ENCODE measurements at regions not wholly inside any gene's neighbourhood (a gene's known extent, or its start where the extent isn't known, plus 50 kb on each side); places are given as distances from the start of the nearest gene placed in this dataset.

DNA sequence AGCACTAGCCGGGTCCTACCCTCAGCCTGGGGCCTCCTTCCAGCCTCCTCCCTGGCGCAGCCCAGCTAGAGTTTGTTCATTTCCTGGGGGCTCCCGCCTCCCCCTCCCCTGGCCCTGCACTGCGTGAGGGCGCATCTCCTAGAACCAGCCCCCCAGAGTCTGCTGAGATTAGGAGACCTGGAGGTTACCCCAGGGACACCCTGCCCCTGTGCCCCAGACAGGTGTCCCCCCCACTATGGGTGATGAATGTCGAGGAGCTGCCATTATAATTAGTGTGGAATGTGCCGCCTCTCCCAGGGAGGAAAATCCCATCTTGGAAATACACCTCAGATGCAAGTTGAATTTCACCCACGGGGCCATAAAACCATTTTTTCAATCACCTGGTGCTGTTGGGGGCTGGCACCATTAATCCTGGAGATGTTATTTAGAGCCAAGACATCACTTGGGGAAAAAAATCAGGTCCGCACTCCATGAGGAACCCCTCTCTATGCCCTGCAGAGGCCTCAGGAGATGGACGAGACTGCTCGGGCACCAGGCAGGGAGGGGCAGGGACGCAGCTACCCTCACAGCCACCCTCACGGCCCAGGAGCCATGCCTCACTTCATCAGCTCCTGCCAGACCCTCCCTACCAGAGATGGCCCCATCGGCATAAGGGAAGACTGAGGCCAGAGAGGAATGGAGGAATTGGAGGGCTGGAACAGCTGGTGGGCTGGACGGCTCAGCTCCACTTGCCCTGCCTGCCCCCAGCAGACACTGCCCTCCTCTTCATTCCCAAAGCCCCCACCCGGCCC is 197.5 kb downstream of the IGLL1 start:
- H3K4me2 ChIP-seq (ENCODE audit: low read length) = no peak overlapping the region
- ChIA-PET RAD21 (ENCODE audit: low non-redundant PET in 1 of 2, low total read pairs in 2 of 2, uncharacterized antibody in 2 of 2, unreplicated experiment in 2 of 2) (interaction anchor here in 1 of 2 experiments (0.7 to 0.8 kb wide), 2 partner anchors 158 to 1317 kb away, joined by 3 read pairs; no protein-coding TSS in a partner anchor), POLR2A (no interaction called here), CTCF (no interaction called here)
- no peaks in the 10 kb centered on the region for H4K20me1 ChIP-seq (ENCODE audit: insufficient read depth)
- H3K4me3 ChIP-seq (replicated peaks in 1 of 2; ENCODE audit: low read depth in 1 of 2, low read length in 2 of 2) = no peak overlapping the region
- H3K27me3 ChIP-seq (ENCODE audit: insufficient read depth, low read length) = no peaks in the 10 kb centered on the region
- no peaks in the 10 kb centered on the region for H3K36me3 ChIP-seq (ENCODE audit: control insufficient read depth in 1 of 2, insufficient read depth in 2 of 2, low read length in 2 of 2)
- no peak for DNase-seq (ENCODE audit: low read depth, low spot score)
- H3K27ac ChIP-seq (ENCODE audit: low read depth, low read length) = no peak overlapping the region
- H2AFZ ChIP-seq (ENCODE audit: low read depth, low read length, poor library complexity, severe bottlenecking) = no peak overlapping the region
- no peaks in the 10 kb centered on the region for H3K79me2 ChIP-seq (ENCODE audit: insufficient read depth, low read length)
- H3K9me3 ChIP-seq (ENCODE audit: control insufficient read depth in 1 of 2, insufficient read depth in 1 of 2, low read depth in 1 of 2, low read length in 2 of 2) = no peaks in the 10 kb centered on the region
- BruUV-seq (replicated peaks) = no TSS peak
- intact Hi-C loops (cut with micrococcal nuclease) = no loop called here
- H3K4me1 ChIP-seq (ENCODE audit: control insufficient read depth in 1 of 2, insufficient read depth in 2 of 2, low read length in 2 of 2) = no peaks in the 10 kb centered on the region
- no peak for TF ChIP-seq TCF7L2 (IDR thresholded peaks at IDR 0.05; ENCODE audit: borderline replicate concordance, extremely low read depth, insufficient read depth, insufficient read length)
- no peak for TF ChIP-seq EZH2phosphoT487 (IDR thresholded peaks at IDR 0.05; ENCODE audit: borderline replicate concordance)
- TF ChIP-seq YY1 (IDR thresholded peaks at IDR 0.05; ENCODE audit: extremely low read depth, insufficient replicate concordance, low read depth, low read length) = no peak
- TF ChIP-seq SP1 (IDR thresholded peaks at IDR 0.05; ENCODE audit: low read depth) = no peak
- TF ChIP-seq POLR2AphosphoS5 (IDR thresholded peaks at IDR 0.05; ENCODE audit: low read depth, low read length) = no peak
- TF ChIP-seq RAD21 (IDR thresholded peaks at IDR 0.05; ENCODE audit: low read depth) = no peak
- no peak for TF ChIP-seq CEBPB (IDR thresholded peaks at IDR 0.05; ENCODE audit: low read depth)
- no peak for TF ChIP-seq FOSL1 (IDR thresholded peaks at IDR 0.05; ENCODE audit: low read depth)
- no peak for TF ChIP-seq ZNF274 (IDR thresholded peaks at IDR 0.05; ENCODE audit: low read depth, low read length)
- no peaks in the 10 kb centered on the region for H3K9me2 ChIP-seq (ENCODE audit: insufficient read depth)
- no peak overlapping the region for H3K9ac ChIP-seq (ENCODE audit: low read length)
- ATAC-seq = no peak
